GM11168 (cell line): ENCODE measurements at regions not wholly inside any gene's neighbourhood (a gene's known extent, or its start where the extent isn't known, plus 50 kb on each side); places are given as distances from the start of the nearest gene placed in this dataset.

ENCODE experiments used
- in situ Hi-C: fragments of 300-500 bp; cut with MboI; formaldehyde crosslinking; loops from one replicate; pipeline ENCODE4 v1.12.0; 2022; ENCODE audit warnings: low sequenced_read_pairs; ENCODE audit not compliant: unreplicated experiment

DNA sequence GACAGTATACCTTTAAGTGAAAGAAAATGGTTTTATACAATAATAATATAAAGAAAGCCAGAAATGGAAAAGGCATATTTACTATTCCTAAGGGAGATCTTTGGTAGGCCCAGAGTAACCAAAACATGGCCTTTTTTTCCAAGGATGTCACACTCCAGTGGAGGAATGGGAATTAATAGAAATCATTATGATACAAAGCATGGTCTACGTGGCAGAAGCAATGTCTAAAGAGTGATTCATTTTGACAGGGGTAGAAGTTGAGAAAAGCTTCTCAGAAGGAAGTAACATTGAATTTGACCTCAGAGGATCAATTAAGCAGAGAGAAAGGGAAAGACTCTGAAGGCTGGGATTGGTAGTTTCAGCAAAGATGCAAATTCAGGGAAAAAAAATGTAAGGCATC, 208.6 kb downstream of the BTG1 start:
- in situ Hi-C loops = no loop called here

DNA sequence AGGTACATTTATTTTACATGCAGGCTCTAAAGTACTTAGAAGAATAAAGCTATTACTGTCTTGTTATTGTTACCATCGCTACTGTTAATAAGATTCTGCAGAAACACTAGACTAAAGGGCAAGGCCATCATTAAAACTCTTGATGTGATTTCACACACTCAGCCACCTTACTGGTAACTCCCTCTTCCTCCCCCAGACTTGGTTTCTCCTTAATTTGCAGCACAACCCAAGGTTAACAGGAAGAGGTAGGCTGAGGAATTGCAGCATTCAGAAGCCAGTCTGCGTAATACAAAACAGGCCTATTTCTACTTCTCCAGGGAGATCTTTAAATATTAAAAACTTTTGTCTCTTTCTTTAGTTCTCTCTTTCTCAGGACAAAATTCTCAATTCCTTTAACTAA, 210.3 kb downstream of the BTG1 start:
- in situ Hi-C loops = no loop called here

DNA sequence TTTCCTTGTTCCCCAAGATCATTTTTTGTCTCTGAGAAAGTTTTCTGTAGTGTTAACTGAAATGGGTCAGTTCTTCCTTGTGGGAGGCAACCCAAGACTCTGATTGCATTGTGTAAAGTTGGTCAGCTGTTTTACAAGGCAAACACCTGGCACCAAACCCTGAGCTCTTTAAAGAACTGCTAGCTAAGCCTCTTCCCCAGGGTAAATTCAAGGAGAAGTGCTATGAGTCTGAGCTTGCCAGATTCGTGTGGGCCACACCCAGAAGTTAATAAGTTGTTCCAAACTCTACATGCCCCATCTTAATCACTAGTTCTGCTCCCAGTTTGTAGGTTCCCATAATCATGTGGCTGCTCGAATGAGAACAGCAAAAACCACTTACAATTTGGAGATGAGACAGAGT, 214.5 kb downstream of the BTG1 start:
- in situ Hi-C loops = no loop called here

DNA sequence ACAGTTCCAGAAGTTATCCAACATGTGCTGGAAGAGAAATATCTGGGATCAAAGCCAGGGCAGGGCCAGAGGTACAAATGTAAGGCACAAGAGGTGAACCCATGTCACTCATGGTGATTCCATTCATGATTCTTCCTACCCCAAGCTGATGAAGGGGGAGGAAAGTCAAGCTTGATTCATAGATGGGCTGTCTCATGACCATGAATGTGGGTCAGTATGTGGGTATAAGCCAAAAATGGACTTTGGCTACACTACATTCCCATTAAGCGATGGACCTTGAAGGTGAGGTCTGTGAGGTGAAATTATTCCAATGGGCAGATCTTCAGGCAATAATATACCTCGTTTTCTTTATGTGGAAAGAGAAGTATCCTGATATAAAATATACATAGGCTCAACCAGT, 217.1 kb downstream of the BTG1 start:
- in situ Hi-C loops = no loop called here

DNA sequence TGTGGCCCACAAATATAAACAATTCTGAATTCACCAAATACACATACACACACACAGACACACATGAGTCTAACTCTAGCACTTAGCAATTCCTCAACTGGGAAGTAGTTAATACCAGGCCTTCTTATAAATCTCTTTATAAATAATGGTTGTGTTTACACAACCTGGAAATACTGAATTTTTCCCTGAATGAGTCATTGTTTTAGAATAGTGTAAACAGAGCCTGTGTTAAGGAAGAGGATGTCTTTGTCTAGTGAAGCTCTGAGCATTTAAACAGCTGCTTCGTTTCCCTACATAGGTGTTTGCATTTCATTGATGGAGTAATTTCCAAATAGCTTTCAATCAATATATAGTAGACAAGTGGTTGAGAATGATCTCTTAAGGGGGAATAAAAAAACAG, 218.8 kb downstream of the BTG1 start:
- in situ Hi-C loops = no loop called here

DNA sequence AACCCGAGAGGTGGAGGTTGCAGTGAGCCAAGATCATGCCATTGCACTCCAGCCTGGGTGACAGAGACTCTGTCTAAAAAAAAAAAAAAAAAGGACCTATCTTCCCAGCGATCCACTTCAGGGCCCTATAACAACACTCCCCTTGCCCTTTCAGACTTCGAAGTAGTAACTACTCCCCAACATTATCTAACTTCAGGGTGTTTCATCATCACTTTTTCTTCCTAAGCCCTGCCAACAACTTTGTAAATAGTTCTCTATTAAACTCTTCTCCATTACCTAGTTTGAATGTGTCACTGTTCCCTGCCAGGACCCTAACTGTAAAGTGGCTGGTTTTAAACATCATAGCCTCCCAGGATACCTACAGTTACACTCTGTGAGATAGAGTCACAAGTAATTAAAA, 220.8 kb downstream of the BTG1 start:
- in situ Hi-C loops = no loop called here

DNA sequence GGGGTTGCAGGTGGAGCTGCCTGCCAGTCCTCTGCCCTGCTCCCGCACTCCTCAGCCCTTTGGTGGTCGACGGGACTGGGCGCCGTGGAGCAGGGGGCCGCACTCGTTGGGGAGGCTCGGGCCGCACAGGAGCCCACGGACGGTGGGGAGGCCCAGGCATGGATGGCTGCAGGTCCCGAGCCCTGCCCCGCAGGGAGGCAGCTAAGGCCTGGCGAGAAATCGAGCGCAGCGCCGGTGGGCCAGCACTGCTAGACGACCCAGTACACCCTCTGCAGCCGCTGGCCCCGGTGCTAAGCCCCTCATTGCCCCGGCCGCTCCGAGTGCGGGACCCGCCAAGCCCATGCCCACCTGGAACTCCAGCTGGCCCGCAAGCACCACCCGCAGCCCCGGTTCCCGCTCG, 221.8 kb downstream of the BTG1 start:
- in situ Hi-C loops = no loop called here

DNA sequence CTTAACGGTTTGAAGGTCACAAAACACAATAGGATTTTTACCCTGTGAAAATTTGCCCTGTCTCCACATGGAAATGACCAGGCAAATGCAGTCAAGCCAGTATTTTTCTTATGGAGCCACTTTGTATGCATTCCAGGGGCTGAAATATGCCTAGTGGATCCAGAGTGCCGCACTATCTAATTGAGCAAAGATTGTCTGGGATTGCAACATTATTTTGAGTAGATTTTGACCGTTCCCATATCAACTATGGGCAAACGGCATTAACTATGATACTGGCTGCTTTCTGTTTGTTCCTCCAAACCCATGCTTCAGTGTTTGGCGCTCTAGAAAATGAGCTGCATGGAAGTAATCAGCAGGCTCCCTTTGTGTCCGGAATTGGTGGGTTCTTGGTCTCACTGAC, 223.0 kb downstream of the BTG1 start:
- in situ Hi-C loops = no loop called here

DNA sequence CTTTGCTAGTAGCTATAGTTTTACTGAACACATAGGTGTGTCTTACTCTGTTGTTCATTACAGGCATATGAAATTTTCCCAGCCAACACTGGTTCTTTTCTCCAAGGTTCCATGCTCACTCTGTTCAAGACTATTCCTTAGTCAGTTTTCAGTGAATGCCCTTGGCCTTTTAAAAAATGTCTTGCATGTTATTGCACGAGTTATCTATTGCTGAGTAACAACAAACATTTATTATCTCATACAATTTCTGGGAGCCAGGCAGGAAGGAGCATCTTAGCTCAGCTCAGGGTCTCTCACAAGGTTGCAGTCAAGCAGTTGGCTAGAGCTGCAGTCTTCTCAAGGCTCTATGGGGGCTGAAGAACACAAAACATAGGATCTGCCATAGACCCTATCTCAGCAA, 223.5 kb downstream of the BTG1 start:
- in situ Hi-C loops = no loop called here

DNA sequence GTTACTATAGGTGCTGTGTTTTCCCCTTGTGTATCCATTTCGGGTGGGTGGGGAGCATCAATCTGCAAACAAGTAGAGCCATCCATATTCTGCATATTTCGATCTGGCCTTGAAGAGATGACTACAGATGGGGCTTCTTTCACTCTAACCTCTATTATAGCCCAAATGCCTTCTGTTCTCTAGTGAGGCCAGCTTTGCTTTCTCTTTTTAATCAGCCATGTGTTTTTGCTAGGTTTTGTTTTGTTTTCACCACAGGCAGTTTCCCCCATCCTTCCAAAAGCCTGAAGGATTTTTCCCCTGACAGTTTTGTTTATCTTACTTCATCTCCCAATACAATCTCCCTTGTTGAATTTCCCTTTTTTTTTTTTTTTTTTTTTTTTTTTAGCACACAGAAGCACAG, 224.1 kb downstream of the BTG1 start:
- in situ Hi-C loops = no loop called here

DNA sequence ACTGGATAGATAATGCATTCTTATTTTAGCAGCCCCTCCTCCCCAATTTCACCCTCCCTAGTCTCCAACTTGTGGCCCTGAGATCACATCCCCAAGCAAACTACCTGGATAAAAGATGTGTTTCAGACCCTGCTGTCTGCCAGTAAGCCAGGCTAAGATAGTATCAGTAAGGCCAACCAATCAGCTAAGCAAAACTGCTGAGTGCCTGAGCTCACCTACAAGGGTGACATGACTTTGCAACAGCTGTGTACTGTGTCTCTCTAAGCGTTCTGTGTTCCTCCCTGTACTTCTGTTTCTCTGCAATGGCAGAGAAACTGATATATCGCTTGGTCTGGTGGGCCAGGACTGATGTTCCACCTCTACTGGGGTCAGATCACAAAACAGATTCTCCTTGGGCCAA, 224.9 kb downstream of the BTG1 start:
- in situ Hi-C loops = no loop called here

DNA sequence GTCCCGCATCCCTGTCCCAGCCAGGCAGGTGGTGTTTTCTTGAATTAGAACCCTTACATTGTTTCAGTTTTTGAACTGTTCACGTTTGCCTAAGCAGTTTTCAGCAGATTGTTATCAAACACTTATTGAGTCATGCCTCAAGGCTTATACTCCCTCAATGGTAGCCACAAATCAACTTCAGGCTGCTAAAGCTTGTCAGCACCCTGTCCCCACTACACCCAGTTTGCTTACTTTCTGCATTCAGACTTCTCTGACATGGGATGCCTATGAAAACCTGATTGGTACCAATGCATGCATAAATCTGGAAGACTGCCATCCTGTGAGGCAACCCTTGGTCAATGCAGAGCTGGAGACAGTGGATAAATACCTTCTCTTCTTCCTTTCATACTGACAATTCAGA, 225.4 kb downstream of the BTG1 start:
- in situ Hi-C loops = no loop called here

DNA sequence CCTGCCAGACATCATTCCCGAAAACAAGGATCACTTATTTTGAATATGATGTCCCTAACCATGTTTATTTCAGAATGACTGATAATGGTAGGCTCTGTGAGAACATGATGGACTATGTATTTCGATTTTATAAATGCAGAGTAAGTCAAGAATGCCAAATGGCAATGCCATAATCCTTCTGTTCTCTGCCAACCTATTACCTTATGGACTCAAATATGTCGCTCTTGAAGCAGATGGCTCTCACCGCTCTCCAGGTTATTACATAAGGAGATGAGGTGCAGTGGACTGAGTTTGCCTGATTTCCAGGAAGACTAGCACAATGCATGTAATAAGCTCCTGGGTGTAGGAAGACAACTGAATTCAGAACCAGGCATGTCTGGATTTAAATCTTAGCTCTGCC, 227.2 kb downstream of the BTG1 start:
- in situ Hi-C loops = no loop called here

DNA sequence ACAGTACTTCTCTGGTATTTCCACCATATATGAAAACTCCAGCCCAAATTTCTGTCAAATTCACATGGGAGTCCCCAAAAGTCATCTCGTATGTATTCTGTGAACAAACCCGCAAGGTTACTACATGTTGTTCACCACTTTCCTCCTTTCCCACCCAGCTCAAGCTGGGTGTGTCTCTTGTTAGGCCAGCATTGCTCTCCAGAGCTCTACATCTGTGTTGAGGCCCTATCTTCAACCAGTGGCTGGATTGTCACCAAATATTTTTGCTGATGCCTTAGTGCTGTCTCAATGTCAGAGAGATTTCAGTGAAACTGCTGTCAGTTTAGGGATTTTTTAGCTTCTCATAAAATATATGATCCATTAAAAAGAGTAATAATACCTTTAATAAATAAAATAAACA, 230.9 kb downstream of the BTG1 start:
- in situ Hi-C loops = no loop called here

DNA sequence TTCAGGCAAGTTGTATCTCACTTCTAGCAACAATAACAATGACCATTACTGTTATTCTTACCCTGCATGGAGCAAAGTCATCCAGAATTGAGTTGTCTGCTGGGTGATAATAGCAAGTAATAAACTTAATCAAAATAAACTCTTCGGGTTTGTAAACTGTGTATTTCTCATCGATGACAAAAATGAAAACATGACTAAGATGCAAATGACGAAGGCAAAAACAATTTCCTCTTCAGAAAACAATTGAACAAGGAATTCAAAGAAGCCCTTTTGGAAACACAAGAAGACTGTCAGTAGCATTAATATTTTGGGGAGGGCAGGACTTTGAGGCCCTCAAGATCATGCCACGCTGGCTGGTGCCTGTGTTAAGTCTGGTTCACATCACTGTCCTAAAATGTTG, 232.0 kb downstream of the BTG1 start:
- in situ Hi-C loops = no loop called here

DNA sequence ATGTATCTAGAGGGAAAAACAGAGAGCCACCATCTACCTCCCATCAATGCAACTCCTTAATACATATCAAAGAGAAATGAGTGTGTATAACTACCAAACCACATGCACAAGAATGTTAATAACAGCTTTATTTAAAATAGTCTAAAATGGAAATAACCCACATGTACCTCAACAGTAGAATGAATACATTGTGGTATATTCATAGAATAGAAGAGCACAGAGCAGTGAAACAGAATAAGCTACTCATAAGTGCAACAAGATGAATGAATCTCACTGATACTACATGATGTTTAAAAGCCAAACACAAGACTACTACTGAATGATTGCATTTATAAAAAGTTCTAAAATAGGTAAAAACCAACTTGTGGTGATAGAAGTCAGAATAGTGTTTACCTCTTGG, 232.5 kb downstream of the BTG1 start:
- in situ Hi-C loops = no loop called here

DNA sequence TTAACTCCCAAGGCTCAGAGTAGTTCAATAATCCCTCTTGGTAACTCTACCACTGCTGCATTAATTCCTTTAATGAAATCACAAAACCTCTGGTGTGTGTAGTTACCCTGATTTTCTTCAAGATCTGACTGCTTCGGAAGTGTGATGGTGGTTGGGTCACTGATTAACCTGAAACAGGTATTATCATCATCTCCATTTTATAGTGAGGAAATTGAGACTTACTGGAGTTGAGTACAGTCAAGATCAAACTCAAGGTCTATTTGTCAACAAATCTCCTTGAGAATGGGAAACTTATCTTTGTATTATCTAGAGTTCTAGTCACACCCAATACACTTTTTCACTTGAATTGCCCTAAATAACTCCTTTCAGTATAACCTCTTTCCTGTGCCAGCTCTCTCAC, 233.5 kb downstream of the BTG1 start:
- in situ Hi-C loops = no loop called here

DNA sequence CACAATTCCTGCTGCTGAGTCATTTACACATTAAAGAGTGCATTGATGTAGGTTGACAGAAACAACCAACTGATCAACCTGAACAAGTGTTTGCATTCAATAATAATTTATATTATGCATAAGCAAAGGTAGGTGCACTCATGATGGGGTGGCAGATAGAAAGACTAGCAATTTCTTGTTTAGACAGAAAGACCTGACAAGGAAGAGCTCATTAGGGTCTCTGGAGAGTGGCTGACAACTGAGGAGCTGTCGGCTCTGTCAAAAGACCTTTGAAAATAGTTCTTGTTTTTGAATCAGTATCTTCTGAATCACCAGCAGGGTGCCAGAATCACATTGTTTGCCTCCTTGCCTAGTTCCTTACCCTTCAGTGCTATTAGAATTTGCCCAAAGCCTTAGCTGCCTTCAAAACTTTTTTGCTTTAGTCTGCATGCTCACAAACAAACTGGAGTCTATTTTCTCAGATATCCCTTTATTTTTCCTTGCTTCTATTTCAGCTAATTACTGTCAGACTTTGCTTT, 234.7 kb downstream of the BTG1 start:
- in situ Hi-C loops = no loop called here

DNA sequence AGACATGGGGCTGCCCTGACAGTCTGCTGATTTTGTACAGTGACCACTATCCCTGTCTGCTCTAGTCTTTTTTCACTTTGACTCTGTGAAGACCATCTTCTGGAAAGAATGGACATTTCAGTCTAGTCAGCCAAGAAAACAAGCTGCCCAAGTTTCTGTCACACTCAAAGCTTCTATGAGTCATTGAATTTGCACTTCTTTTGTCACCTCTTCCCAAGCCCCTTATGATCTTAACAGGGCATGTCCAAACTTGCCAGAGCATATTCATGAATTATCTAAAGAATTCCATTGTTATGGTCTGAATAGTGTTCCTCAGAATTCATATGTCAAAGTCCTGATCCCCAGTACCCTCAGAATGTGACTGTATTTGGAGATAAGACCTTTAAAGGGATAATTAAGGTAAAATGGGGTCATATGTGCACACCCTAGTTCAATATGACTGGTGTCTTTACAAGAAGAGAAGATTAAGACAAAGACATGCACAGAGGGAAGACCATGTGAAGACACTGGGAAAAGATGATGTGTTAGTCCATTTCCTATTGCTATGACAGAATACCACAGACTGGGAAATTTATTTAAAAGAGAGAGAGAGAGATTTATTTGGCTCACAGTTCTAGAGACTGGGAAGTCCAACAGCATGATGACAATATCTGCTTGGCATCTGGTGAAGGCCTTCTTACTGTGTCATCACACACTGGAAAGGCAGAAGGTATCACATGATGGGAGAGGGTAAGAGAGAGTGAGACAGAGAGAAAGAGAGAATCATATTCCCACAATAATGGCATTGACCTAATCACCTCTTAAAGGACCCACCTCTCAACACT, 242.6 kb downstream of the BTG1 start:
- in situ Hi-C loops = no loop called here

DNA sequence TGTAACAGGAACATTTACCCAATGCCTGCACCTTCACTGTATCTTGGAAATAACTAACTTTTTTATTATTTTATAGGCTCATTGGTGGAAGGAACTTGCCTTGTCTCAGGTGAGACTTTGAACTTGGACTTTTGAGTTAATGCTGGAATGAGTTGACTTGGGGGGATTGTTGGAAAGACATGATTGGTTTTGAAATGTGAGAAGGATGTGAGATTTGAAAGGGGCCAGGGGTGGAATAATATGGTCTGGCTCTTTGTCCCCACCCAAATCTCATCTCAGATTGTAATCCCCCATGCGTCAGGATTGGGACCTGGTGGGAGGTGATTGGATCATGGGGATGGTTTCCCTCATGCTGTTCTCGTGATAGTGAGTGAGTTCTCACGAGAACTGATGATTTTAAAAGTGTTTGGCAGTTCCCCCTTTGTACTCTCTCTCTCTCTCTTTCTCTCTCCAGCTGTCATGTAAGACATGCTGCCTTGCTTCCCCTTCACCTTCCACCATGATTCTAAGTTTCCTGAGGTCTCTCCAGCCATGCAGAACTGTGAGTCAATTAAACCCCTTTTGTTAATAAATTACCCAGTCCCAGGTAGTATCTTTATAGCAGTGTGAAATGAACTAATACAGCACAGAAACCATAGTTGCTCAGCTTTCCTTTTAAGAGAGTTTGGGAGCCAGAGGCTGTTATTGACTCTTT, 244.1 kb downstream of the BTG1 start:
- in situ Hi-C loops = no loop called here

DNA sequence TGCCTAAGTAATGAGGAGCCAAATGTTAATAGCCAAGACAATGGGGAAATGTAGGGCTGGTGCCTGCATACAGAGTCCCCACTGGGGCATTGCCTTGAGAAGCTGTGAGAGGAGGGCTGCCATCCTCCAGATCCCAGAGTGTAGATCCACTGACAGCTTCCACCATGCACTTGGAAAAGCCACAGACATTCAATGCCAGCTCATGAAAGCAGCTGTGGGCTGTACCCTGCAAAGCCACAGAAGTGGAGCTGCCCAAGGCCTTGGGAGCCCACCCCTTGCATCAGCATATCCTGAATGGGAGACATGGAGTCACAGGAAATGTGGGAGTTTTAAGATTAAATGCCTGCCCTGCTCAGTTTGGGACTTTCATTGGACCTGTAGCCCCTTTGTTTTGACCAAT, 244.7 kb downstream of the BTG1 start:
- in situ Hi-C loops = no loop called here

DNA sequence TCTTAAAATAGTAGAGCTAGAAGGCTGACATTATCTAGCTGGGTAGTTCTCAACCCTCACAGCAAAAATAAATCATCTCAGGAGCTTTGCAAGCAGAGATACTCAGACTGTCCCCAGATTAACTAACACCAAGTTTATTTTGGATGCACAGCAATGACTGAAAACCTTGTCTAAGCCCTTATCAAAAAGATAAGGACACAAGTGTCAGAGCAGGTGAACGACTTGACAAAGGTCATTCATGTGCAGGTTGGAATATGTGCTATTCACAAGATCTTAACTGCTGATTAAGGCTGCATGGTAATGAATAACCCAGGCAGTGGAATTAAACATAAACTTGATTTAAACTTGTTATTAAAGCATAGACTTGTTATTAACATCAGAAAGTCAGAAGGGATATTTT, 246.6 kb downstream of the BTG1 start:
- in situ Hi-C loops = no loop called here
